Activated CD8-positive, alpha-beta T cell treated with anti-CD3 and anti-CD28 coated beads for 36 hours (primary cell): ENCODE measurements at regions not wholly inside any gene's neighbourhood (a gene's known extent, or its start where the extent isn't known, plus 50 kb on each side); places are given as distances from the start of the nearest gene placed in this dataset.

Experiments used
- ATAC-seq: fragments of 200-7000 bp; cut with Tn5 transposase; one replicate; pipeline ENCODE4 v1.10.0; 2021; ENCODE audit warnings: mild to moderate bottlenecking, moderate library complexity
- CTCF ChIA-PET: fragments of 350-600 bp; sonication (Branson Sonifier 250); formaldehyde crosslinking; loops from one replicate; lab custom pipeline; 2021; ENCODE audit warnings: antibody characterized with exemption; lab: Charles Lee
- POLR2A ChIA-PET: fragments of 350-600 bp; sonication (Branson Sonifier 250); formaldehyde crosslinking; loops from one replicate; lab custom pipeline; 2021; ENCODE audit warnings: antibody characterized with exemption; lab: Charles Lee
- DNase-seq: peaks from one replicate; pipeline ENCODE4 v3.0.0-alpha.2; 2020
- H3K27ac Mint-ChIP-seq: one replicate; pipeline ENCODE4 v1.8.0; 2021; ENCODE audit warnings: mild to moderate bottlenecking, mixed read lengths
- H3K27me3 Mint-ChIP-seq: one replicate; pipeline ENCODE4 v1.8.0; 2021; ENCODE audit warnings: mixed read lengths
- H3K36me3 Mint-ChIP-seq: one replicate; pipeline ENCODE4 v1.8.0; 2021; ENCODE audit warnings: low read depth, mixed read lengths
- H3K4me1 Mint-ChIP-seq: one replicate; pipeline ENCODE4 v1.8.0; 2021; ENCODE audit warnings: low read depth, mixed read lengths
- H3K4me3 Mint-ChIP-seq: one replicate; pipeline ENCODE4 v1.8.0; 2021; ENCODE audit warnings: mild to moderate bottlenecking, moderate library complexity, mixed read lengths
- H3K9me3 Mint-ChIP-seq: one replicate; pipeline ENCODE4 v1.8.0; 2021; ENCODE audit warnings: mixed read lengths
- CTCF ChIP-seq: fragments of 200-600 bp; IDR thresholded peaks from one replicate; pipeline ENCODE4 v1.8.0; 2022; ENCODE audit warnings: antibody characterized with exemption, mild to moderate bottlenecking
- intact Hi-C: fragments of 100-400 bp; cut with micrococcal nuclease; formaldehyde crosslinking; loops from one replicate; pipeline ENCODE4 v1.10.0; 2022

GRCh38 chr9:73780916-73781315 is 629.3 kb downstream of the ANXA1 start:
- no peak for TF ChIP-seq CTCF
- CTCF ChIA-PET, result no interaction called here
- Mint-ChIP-seq H3K4me3 (no peak overlapping the region), H3K27ac (no peak overlapping the region), H3K4me1 (no peaks in the 10 kb centered on the region), H3K9me3 (peaks cover 5% of the 10 kb centered on the region), H3K36me3 (no peaks in the 10 kb centered on the region), H3K27me3 (peaks cover 2% of the 10 kb centered on the region)
- POLR2A ChIA-PET, result no interaction called here
- DNase-seq, result no peak
- intact Hi-C loops, result no loop called here
- no peak for ATAC-seq

GRCh38 chr9:73782166-73782565 is 630.5 kb downstream of the ANXA1 start:
- DNase-seq (no peak), ATAC-seq (no peak)
- intact Hi-C loops, result no loop called here
- H3K4me1 Mint-ChIP-seq, result no peaks in the 10 kb centered on the region
- H3K4me3 Mint-ChIP-seq, result no peak overlapping the region
- no peaks in the 10 kb centered on the region for H3K36me3 Mint-ChIP-seq
- no peak overlapping the region for H3K27ac Mint-ChIP-seq
- peaks cover 2% of the 10 kb centered on the region for H3K27me3 Mint-ChIP-seq
- ChIA-PET POLR2A (no interaction called here), CTCF (no interaction called here)
- no peak for TF ChIP-seq CTCF
- H3K9me3 Mint-ChIP-seq, result peaks cover 5% of the 10 kb centered on the region

- intact Hi-C loops, result no loop called here
Observed at GRCh38 chr9:73799446-73799845, 647.8 kb downstream of the ANXA1 start.

GRCh38 chr9:73805111-73805510 is 653.4 kb downstream of the ANXA1 start:
- Mint-ChIP-seq H3K4me1 (no peaks in the 10 kb centered on the region), H3K36me3 (no peaks in the 10 kb centered on the region), H3K4me3 (no peak overlapping the region), H3K27me3 (no peaks in the 10 kb centered on the region), H3K9me3 (peaks cover 2% of the 10 kb centered on the region), H3K27ac (no peak overlapping the region)
- DNase-seq (no peak), ATAC-seq (no peak)
- no peak for TF ChIP-seq CTCF
- POLR2A ChIA-PET, result no interaction called here
- CTCF ChIA-PET, result no interaction called here
- intact Hi-C loops, result loop anchor here (10.0 kb wide), 1 partner anchor 60 kb away; no protein-coding TSS in a partner anchor

More at GRCh38 chr9:73799446-73799845, 647.8 kb downstream of the ANXA1 start:
- Mint-ChIP-seq H3K27ac (no peak overlapping the region), H3K27me3 (no peaks in the 10 kb centered on the region), H3K9me3 (peaks cover 5% of the 10 kb centered on the region), H3K4me3 (no peak overlapping the region), H3K36me3 (no peaks in the 10 kb centered on the region), H3K4me1 (no peaks in the 10 kb centered on the region)
- POLR2A ChIA-PET, result no interaction called here
- DNase-seq (no peak), ATAC-seq (no peak)
- CTCF ChIA-PET, result no interaction called here
- TF ChIP-seq CTCF, result no peak

GRCh38 chr9:73805853-73806458 is 654.3 kb downstream of the ANXA1 start:
- ChIA-PET POLR2A (no interaction called here), CTCF (no interaction called here)
- no peaks in the 10 kb centered on the region for H3K9me3 Mint-ChIP-seq
- no peaks in the 10 kb centered on the region for H3K36me3 Mint-ChIP-seq
- H3K27ac Mint-ChIP-seq, result no peak overlapping the region
- H3K4me1 Mint-ChIP-seq, result no peaks in the 10 kb centered on the region
- intact Hi-C loops, result loop anchor here (10.0 kb wide), 1 partner anchor 61 kb away; no protein-coding TSS in a partner anchor
- no peak overlapping the region for H3K4me3 Mint-ChIP-seq
- H3K27me3 Mint-ChIP-seq, result no peaks in the 10 kb centered on the region
- TF ChIP-seq CTCF, result no peak
- ATAC-seq, result no peak
- DNase-seq, result no peak
